ENCODE measurements at regions not wholly inside any gene's neighbourhood (a gene's known extent, or its start where the extent isn't known, plus 50 kb on each side); places are given as distances from the start of the nearest gene placed in this dataset.
"Not testable (repeated sequence)": the region's sequence is repeated elsewhere in the genome, so short reads cannot be mapped to it uniquely, and the experiment has no call there.

- ATAC-seq = peak in 1 of 8 donors; percentile 37
- TF ChIP-seq CTCF (IDR thresholded peaks at IDR 0.05) = no peak
- no peaks in the 10 kb centered on the region for H3K27me3 ChIP-seq
- H3K9me3 ChIP-seq = no peaks in the 10 kb centered on the region
- H3K36me3 ChIP-seq = no peaks in the 10 kb centered on the region
- no peak overlapping the region for H3K4me3 ChIP-seq
- H3K4me1 ChIP-seq = peaks cover 0 to 20% (median 0%) of the 10 kb centered on the region in 9 donors
- intact Hi-C loops (cut with DNase I) = loop anchor here in 7 of 10 donors (2.0 to 10.0 kb wide), 4 partner anchors 69 to 203 kb away; no protein-coding TSS in a partner anchor
- peak overlapping the region in 1 of 10 donors; percentile 27 for H3K27ac ChIP-seq
- no peak for DNase-seq
Observed at GRCh38 chr14:35213869-35214387, 78.3 kb upstream of the PSMA6 start.

DNA sequence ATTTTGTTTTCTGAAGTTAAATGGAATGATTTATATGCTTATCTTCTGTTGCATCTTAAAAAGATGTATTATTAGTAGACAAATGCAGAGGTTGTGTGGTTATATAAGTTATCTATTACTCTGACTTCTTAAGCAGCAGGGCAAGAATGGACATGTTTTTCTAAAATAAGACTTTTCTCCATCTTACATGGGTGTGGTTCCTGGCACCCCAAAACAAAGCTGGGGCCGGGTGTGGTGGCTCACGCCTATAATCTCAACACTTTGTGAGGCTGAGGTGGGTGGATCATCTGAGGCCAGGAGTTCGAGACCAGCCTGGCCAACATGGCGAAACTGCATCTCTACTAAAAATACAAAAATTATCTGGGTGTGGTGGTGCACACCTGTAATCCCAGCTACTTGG lies 77.8 kb upstream of the PSMA6 start:
- not testable (repeated sequence) for DNase-seq, ATAC-seq, H3K9me3 ChIP-seq, H3K27me3 ChIP-seq, H3K36me3 ChIP-seq, H3K4me3 ChIP-seq
- Histone ChIP-seq H3K4me1 (peaks cover 0 to 20% (median 0%) of the 10 kb centered on the region in 9 donors), H3K27ac (peak overlapping the region in 3 of 10 donors; percentile 27 to 48 (median 31))
- intact Hi-C loops (cut with DNase I) = loop anchor here in 7 of 10 donors (2.0 to 10.0 kb wide), 4 partner anchors 70 to 203 kb away; no protein-coding TSS in a partner anchor
- WGBS, 2 donors = 84 to 91% methylated on average over 4 of the region's 4 CpGs

- H3K4me1 ChIP-seq = peaks cover 0 to 20% (median 0%) of the 10 kb centered on the region in 9 donors
- ATAC-seq (peak in 5 of 8 donors; percentile 52 to 77 (median 64)), DNase-seq (peak in 1 of 2 donors; percentile 6)
- peak; percentile 28 to 78 (median 56) for TF ChIP-seq CTCF (IDR thresholded peaks at IDR 0.05)
- no peaks in the 10 kb centered on the region for H3K9me3 ChIP-seq
- H3K27ac ChIP-seq = peak overlapping the region in 4 of 10 donors; percentile 0 to 48 (median 29)
- H3K27me3 ChIP-seq = no peaks in the 10 kb centered on the region
- intact Hi-C loops (cut with DNase I) = loop anchor here in 6 of 10 donors (1.0 to 10.0 kb wide), 5 partner anchors 70 to 198 kb away; no protein-coding TSS in a partner anchor
- no peaks in the 10 kb centered on the region for H3K36me3 ChIP-seq
- no peak overlapping the region for H3K4me3 ChIP-seq
- 68 to 74% methylated on average over 5 of the region's 5 CpGs for WGBS, 2 donors
Observed at GRCh38 chr14:35215110-35215813, 76.9 kb upstream of the PSMA6 start.

DNA sequence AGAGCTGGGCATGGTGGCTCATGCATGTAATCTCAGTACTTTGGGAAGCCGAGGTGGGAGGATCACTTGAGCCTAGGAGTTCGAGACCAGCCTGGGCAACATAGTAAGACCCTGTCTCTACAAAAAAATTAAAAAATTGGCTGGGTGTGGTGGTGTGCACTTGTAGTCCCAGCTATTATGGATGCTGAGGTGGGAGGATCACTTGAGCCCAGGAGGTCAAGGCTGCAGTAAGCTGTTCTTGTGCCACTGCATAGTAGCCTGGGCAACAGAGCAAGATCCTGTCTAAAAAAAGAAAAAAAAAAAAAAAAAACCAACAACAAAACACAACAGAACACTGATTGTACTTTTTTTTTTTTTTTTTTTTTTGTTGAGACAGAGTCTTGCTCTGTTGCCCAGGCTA lies 74.0 kb upstream of the PSMA6 start:
- H3K9me3 ChIP-seq, ATAC-seq, H3K4me3 ChIP-seq, H3K36me3 ChIP-seq, H3K27ac ChIP-seq, H3K27me3 ChIP-seq, DNase-seq: not testable (repeated sequence)
- peaks cover 0 to 20% (median 0%) of the 10 kb centered on the region in 9 donors for H3K4me1 ChIP-seq
- 91 to 95% methylated on average over 2 of the region's 2 CpGs for WGBS, 2 donors
- intact Hi-C loops (cut with DNase I) = loop anchor here in 5 of 10 donors (5.0 to 10.0 kb wide), 2 partner anchors 73 to 194 kb away; no protein-coding TSS in a partner anchor

- Histone ChIP-seq H3K9me3 (no peaks in the 10 kb centered on the region), H3K27ac (no peak overlapping the region), H3K36me3 (no peaks in the 10 kb centered on the region), H3K27me3 (no peaks in the 10 kb centered on the region), H3K4me3 (no peak overlapping the region), H3K4me1 (peaks cover 0 to 17% (median 4%) of the 10 kb centered on the region in 9 donors)
- no peak for DNase-seq
- 96 to 97% methylated on average over 6 of the region's 6 CpGs for WGBS, 2 donors
- intact Hi-C loops (cut with DNase I) = loop anchor here in 5 of 10 donors (5.0 to 10.0 kb wide), 2 partner anchors 74 to 193 kb away; no protein-coding TSS in a partner anchor
- no peak for TF ChIP-seq CTCF (IDR thresholded peaks at IDR 0.05)
- ATAC-seq = no peak
Observed at GRCh38 chr14:35218963-35219362, 73.2 kb upstream of the PSMA6 start.
